Pancreas (tissue), 10 donors: ENCODE measurements at regions not wholly inside any gene's neighbourhood (a gene's known extent, or its start where the extent isn't known, plus 50 kb on each side); places are given as distances from the start of the nearest gene placed in this dataset.

ENCODE experiments used
- ATAC-seq, 4 donors: fragments of 200-7000 bp; cut with Tn5 transposase; one replicate each; pipeline versions ENCODE4 v1.8.0 to v1.9.1; 2020; ENCODE audit warnings: mild to moderate bottlenecking in 4 of 4, moderate library complexity in 4 of 4
- DNase-seq, 6 donors: peaks; one replicate each; pipeline ENCODE4 v3.0.0-alpha.2; 2020
- FAIRE-seq: peaks from 2 replicates; lab custom pipeline; 2012; peaks lifted over from hg19 to GRCh38; lab: Jason Lieb, UNC
- H3K27ac ChIP-seq, 4 donors: fragments of 200-600 bp; sonication (generic); 1 replicate in 3 of 4; 2 replicates in 1 of 4; pipeline versions ENCODE4 v1.5.0 to v1.8.0; 2020
- H3K27me3 ChIP-seq, 4 donors: fragments of 200-600 bp; one replicate each; pipeline ENCODE4 v1.8.0; 2021
- H3K36me3 ChIP-seq, 3 donors: fragments of 200-600 bp; sonication (generic) in 1 of 3; one replicate each; pipeline versions ENCODE4 v1.5.0 to v1.8.0; 2020 to 2021
- H3K4me1 ChIP-seq, 3 donors: fragments of 200-600 bp; one replicate each; pipeline ENCODE4 v1.8.0; 2021
- H3K4me3 ChIP-seq, 4 donors: fragments of 200-600 bp; sonication (generic) in 2 of 4; one replicate each; pipeline versions ENCODE4 v1.5.0 to v1.8.0; 2020 to 2021
- H3K9me3 ChIP-seq, 4 donors: fragments of 200-600 bp; one replicate each; pipeline ENCODE4 v1.8.0; 2021
- CTCF ChIP-seq, 4 donors: fragments of 200-600 bp; sonication (generic) in 3 of 4; IDR thresholded peaks; one replicate each; pipeline versions ENCODE4 v1.5.0 to v1.8.0; 2021; ENCODE audit warnings: antibody characterized with exemption in 4 of 4
- WGBS, 2 donors: extraction: QIAGEN DNeasy Blood & Tissue Kit; methylation state at CpG; one replicate each; pipeline ENCODE4 v1.1.7; 2013; 5-methylcytosine and 5-hydroxymethylcytosine counted together
- intact Hi-C, 3 donors: fragments of 100-400 bp; cut with DNase I; formaldehyde crosslinking; loops; one replicate each; pipeline versions ENCODE4 v1.11.1 to v1.14.2; 2022
- donor health status: healthy with polysubstance abuse.
- donor health status: DM: no; HTN: no; CAD: no; lungs with moderate emphysema.
- donor health status: DM: no; HTN: no; CAD: no.
- donor health status: control.
- donor health status: control.
- donor health status: Bipolar disorder and iron deficiency.
- donor health status: DM: yes; HTN: yes; CAD: no.
- donor health status: DM: no; HTN: no; CAD: no.
- donor health status: DM: no; HTN: no; CAD: no.
- donor health status: DM: yes; HTN: yes; CAD: no.

GRCh38 chr12:46610754-46611153 lies 215.0 kb downstream of the SLC38A4 start:
- H3K27me3 ChIP-seq, result no peaks in the 10 kb centered on the region
- WGBS, 2 donors, result 98 to 99% methylated on average over 3 of the region's 3 CpGs
- no peaks in the 10 kb centered on the region for H3K36me3 ChIP-seq
- no peaks in the 10 kb centered on the region for H3K9me3 ChIP-seq
- H3K4me1 ChIP-seq, result peaks cover 13 to 25% (median 15%) of the 10 kb centered on the region in 3 donors
- TF ChIP-seq CTCF (IDR thresholded peaks at IDR 0.05), result no peak
- intact Hi-C loops, result no loop called here
- FAIRE-seq (no peak), ATAC-seq (no peak), DNase-seq (no peak)
- H3K27ac ChIP-seq, result no peak overlapping the region
- H3K4me3 ChIP-seq, result no peak overlapping the region

DNA sequence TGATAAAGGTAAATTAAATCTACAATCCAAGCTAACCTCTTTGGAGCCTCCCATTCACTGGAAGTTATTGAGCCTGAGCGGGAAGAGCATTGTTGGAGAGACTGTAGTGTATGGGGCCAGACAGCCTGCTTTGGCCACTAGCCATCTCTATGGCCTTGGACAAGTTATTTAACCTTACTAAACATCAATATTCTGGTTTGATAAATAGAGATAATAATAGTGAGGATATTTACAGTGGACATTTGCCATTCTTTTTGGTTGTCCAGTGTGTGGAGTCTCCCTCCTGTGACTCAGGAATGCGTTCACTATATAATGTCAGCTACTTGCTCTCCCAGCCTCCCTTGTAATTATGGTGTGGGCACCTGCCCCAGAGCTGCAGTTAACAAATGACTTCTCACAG lies 216.1 kb downstream of the SLC38A4 start:
- intact Hi-C loops, result no loop called here
- no peaks in the 10 kb centered on the region for H3K36me3 ChIP-seq
- H3K27ac ChIP-seq, result peak overlapping the region in 1 of 4 donors; percentile 25
- no peaks in the 10 kb centered on the region for H3K27me3 ChIP-seq
- no peak for FAIRE-seq
- WGBS, 2 donors, result 14 to 23% methylated on average over 2 of the region's 2 CpGs
- ATAC-seq, result peak; percentile 67 to 86 (median 82)
- H3K4me1 ChIP-seq, result peaks cover 13 to 25% (median 15%) of the 10 kb centered on the region in 3 donors
- peak in 3 of 6 donors; percentile 32 to 41 (median 33) for DNase-seq
- TF ChIP-seq CTCF (IDR thresholded peaks at IDR 0.05), result no peak
- H3K4me3 ChIP-seq, result no peak overlapping the region
- no peaks in the 10 kb centered on the region for H3K9me3 ChIP-seq

- H3K27ac ChIP-seq, result peak overlapping the region in 3 of 4 donors; percentile 7 to 25 (median 15)
- no peak for TF ChIP-seq CTCF (IDR thresholded peaks at IDR 0.05)
Observed at GRCh38 chr12:46609273-46609623, 216.5 kb downstream of the SLC38A4 start.

GRCh38 chr12:46608431-46609272 lies 217.1 kb downstream of the SLC38A4 start:
- WGBS, 2 donors, result 59 to 87% methylated on average over 1 of the region's 1 CpG
- no peaks in the 10 kb centered on the region for H3K27me3 ChIP-seq
- intact Hi-C loops, result no loop called here
- ATAC-seq (peak in 2 of 4 donors; percentile 42 to 45), FAIRE-seq (no peak), DNase-seq (no peak)
- H3K27ac ChIP-seq, result peak overlapping the region in 3 of 4 donors; percentile 7 to 25 (median 15)
- H3K9me3 ChIP-seq, result no peaks in the 10 kb centered on the region
- no peak for TF ChIP-seq CTCF (IDR thresholded peaks at IDR 0.05)
- H3K36me3 ChIP-seq, result no peaks in the 10 kb centered on the region
- no peak overlapping the region for H3K4me3 ChIP-seq
- H3K4me1 ChIP-seq, result peaks cover 13 to 25% (median 15%) of the 10 kb centered on the region in 3 donors

More at GRCh38 chr12:46609273-46609623, 216.5 kb downstream of the SLC38A4 start:
- peak in 3 of 4 donors; percentile 34 to 51 (median 40) for ATAC-seq
- no peak overlapping the region for H3K4me3 ChIP-seq
- H3K4me1 ChIP-seq, result peaks cover 13 to 25% (median 15%) of the 10 kb centered on the region in 3 donors
- H3K9me3 ChIP-seq, result no peaks in the 10 kb centered on the region
- H3K36me3 ChIP-seq, result no peaks in the 10 kb centered on the region
- no peaks in the 10 kb centered on the region for H3K27me3 ChIP-seq
- WGBS, 2 donors, result 61 to 87% methylated on average over 1 of the region's 1 CpG
- no peak for DNase-seq
- FAIRE-seq, result no peak
- intact Hi-C loops, result no loop called here

- no peak overlapping the region for H3K27ac ChIP-seq
- no peak overlapping the region for H3K4me3 ChIP-seq
- ATAC-seq (no peak), DNase-seq (no peak), FAIRE-seq (no peak)
- TF ChIP-seq CTCF (IDR thresholded peaks at IDR 0.05), result no peak
- H3K36me3 ChIP-seq, result no peaks in the 10 kb centered on the region
- intact Hi-C loops, result no loop called here
- no peaks in the 10 kb centered on the region for H3K27me3 ChIP-seq
- H3K9me3 ChIP-seq, result no peaks in the 10 kb centered on the region
- WGBS, 2 donors, result 80 to 82% methylated on average over 4 of the region's 4 CpGs
- H3K4me1 ChIP-seq, result peaks cover 1 to 16% (median 4%) of the 10 kb centered on the region in 3 donors
Observed at GRCh38 chr12:46604684-46605083, 221.1 kb downstream of the SLC38A4 start.
